ENCODE measurements at regions not wholly inside any gene's neighbourhood (a gene's known extent, or its start where the extent isn't known, plus 50 kb on each side); places are given as distances from the start of the nearest gene placed in this dataset.

DNA sequence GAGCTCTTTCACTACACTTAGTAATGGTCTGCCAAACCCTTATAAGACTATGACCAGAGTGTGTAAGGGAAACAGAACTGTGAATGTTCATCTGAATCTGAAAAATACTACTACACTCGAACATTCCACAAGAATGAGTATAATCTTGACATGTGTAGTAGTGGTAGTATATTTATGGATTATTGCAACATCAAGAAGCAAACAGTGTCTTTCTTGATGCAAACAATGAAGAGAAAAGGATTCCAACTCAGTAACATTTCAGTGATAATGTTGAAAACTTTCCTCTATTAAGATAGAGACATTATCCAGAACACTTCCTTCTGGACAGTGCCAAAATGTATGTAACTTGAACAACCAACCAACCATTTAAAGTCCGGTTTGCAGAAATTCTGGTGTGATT lies 394.7 kb upstream of the CPEB2 start:
- DNase-seq (ENCODE audit: low read depth in 2 of 2), result no peak

DNA sequence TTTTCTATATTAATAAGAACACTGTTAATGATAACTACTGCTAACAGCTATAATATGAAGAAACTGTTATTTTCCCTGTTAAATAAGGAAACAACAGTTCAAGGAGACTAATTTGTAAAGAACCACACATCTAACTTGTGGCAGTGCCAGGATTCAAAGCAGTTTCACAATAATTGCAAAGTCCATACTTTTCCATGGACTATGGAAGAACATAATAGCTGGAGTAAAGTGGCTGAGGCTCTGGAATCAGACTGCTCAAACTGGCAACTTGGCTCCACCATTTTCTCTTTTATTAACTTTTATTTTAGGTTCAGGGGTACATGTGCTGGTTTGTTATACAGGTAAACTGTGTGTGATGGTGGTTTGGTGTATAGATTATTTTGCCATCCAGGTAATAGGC lies 393.7 kb upstream of the CPEB2 start:
- DNase-seq (ENCODE audit: low read depth in 2 of 2), result no peak

- DNase-seq (ENCODE audit: low read depth in 2 of 2), result no peak
Measured at GRCh38 chr4:14614840-14615239, 387.4 kb upstream of the CPEB2 start.

DNA sequence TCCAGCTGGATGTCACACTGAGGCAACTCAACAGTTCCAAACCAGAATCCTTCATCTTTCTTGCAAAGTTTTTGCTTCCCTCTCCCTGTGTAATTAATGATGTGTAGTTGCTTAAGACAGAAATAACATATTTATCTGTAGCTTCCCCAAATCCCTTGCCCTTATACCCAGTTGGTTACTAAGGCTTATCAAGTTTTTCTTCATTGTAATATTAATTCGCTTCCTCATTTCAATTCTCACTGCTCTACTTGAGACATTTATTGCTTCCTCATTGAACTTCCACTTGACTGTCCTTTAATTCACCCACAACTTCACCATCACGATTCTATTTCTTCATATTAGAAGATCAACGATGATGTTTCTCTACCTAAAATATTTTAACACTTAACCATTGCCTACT lies 386.6 kb upstream of the CPEB2 start:
- no peak for DNase-seq (ENCODE audit: low read depth in 2 of 2)

GRCh38 chr4:14620567-14621141 lies 381.6 kb upstream of the CPEB2 start:
- DNase-seq (ENCODE audit: low read depth in 2 of 2), result no peak

GRCh38 chr4:14621731-14622463 lies 380.4 kb upstream of the CPEB2 start:
- DNase-seq (ENCODE audit: low read depth in 2 of 2), result no peak

GRCh38 chr4:14627038-14627437 lies 375.2 kb upstream of the CPEB2 start:
- DNase-seq (ENCODE audit: low read depth in 2 of 2), result no peak

DNA sequence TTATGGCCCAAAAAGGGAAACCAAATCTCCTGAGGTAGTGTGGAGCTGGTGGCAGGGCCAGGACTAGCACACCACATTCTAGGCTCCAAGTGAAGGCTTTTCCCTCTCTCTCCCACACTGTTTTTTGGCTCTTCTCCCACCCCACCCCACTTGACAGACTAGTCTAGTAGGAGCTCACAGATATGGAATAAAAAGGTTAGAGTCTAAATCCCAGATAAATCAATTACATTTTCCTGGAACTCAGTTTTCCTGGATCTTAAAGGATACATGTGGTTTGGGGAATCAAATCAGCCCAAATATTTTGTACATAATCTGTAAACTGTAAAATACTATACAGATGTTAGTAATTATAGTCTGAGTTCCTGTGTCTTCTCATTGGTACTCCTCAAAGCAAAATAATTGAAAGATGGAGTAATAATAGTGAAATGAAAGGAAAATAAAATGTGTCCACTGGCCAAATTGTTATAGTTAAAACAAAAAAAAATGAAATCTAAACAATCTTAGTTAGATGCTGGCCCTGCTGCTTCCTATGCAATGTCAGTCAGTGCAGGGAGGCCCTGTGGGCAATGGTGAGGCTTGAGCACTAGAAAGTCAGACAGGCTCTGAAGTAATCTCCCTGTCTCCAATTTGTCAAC lies 370.4 kb upstream of the CPEB2 start:
- no peak for DNase-seq (ENCODE audit: low read depth in 2 of 2)

GRCh38 chr4:14636563-14636962 lies 365.7 kb upstream of the CPEB2 start:
- no peak for DNase-seq (ENCODE audit: low read depth in 2 of 2)

DNA sequence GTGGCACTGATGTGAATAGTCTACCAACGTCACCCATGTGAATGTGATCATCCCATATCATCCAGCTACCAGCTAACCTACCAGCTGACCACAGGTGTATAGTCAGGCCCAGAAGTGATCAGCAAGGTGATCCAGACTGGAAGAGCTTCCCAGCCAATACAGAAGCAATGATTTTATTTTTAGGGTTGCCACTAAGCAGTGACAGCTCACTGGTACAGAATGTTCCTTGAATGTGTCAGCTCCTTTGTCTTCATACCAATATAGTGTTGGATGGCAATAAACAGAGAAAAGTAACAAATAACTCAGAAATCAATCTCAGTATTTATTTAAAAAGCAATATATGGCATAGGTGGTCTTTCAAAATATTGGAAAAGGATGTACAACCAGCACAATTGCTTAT lies 361.8 kb upstream of the CPEB2 start:
- no peak for DNase-seq (ENCODE audit: low read depth in 2 of 2)

- no peak for DNase-seq (ENCODE audit: low read depth in 2 of 2)
Measured at GRCh38 chr4:14641871-14642270, 360.4 kb upstream of the CPEB2 start.

DNA sequence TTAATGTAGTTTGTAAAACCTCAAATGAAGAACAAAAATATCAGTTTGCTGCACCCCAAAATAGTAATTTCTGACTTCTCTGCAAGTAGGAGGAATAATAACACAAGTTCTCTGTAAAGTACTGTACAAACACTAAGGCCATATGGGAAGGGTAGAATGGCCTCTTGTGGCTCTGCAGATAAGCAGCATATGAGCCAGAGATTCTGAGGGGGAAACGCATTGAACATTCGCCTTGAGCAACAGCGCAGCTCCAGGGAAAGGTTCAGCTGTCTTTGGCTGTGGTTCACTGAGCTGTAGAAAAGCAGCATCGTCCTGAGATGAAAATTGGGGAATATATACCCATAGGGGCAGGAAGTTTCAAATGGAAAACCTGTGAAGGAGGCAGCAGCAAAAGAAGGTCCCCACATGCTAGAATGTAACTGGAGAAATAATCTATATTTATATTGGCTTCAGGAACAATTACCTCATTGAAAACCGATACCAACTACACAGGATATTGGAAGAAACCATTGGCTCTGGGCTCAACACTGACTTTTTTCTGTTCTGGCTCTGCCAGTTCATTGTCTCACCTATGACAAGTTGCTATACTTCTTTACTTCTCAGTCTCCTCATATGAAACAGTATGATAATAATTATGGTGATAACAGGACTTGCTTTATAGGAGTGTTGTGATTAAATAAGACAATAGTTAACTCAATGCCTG lies 357.6 kb upstream of the CPEB2 start:
- DNase-seq (ENCODE audit: low read depth in 2 of 2), result no peak

DNA sequence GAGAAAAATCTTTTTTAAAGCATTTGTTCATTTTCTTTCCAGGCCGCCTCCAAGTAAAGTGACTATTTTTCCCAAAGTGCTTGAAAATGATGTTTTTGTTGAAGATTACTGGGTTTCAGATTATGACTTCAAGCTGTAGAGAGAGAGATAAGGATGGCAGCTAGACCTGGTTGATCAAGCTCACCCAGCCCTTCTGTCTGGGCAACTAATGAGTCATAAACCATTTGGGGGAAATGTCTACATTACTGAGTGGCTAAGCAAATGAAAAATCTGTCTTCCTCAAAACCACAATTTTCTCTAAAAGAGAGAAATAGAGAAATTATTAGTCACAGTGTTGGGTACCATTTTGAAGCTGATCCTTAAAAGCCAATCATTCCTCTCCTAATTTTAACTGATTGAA lies 355.4 kb upstream of the CPEB2 start:
- DNase-seq (ENCODE audit: low read depth in 2 of 2), result no peak

DNA sequence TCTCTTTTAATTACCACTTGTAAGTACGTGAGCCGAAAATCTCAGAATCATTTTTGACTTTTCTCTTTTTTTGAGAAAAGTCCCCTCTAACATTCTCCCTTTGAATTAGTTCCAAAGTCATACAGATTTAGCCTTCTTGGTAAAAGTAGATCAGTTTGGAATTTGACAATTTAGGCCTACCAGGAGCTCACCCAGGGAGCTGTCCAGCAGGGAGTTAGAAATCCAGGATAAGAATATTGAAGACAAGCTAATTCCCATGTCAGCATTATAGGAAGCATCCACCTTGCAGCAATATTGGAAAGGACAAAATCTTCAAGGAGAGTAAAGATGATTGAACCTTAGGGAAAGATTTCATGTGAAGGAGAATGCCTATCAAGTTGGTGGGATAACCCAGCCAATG lies 352.2 kb upstream of the CPEB2 start:
- peak in 1 of 2 donors; percentile 4 for DNase-seq (ENCODE audit: low read depth in 2 of 2)

DNA sequence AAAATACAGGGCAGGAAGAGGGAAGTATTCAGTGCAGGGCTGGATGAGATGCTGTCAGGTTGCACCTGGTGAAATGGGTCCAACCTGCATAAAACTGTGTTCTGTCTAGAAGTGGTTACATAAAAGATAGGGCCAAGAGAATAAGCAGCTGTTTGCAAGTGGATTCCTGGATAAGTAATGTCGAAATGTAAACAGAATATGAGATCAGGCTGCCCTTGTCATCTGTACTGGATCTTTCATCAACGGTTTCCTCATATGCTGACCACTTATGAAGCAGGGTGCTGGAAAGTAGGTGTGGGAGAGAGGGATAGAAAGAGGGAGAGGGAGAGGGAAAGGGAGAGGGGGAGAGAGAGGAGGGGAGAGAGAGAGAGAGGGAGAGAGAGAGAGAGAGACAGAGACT lies 349.8 kb upstream of the CPEB2 start:
- no peak for DNase-seq (ENCODE audit: low read depth in 2 of 2)

- no peak for DNase-seq (ENCODE audit: low read depth in 2 of 2)
Measured at GRCh38 chr4:14653338-14653737, 348.9 kb upstream of the CPEB2 start.

GRCh38 chr4:14659286-14659685 lies 343.0 kb upstream of the CPEB2 start:
- DNase-seq (ENCODE audit: low read depth in 2 of 2), result no peak

DNA sequence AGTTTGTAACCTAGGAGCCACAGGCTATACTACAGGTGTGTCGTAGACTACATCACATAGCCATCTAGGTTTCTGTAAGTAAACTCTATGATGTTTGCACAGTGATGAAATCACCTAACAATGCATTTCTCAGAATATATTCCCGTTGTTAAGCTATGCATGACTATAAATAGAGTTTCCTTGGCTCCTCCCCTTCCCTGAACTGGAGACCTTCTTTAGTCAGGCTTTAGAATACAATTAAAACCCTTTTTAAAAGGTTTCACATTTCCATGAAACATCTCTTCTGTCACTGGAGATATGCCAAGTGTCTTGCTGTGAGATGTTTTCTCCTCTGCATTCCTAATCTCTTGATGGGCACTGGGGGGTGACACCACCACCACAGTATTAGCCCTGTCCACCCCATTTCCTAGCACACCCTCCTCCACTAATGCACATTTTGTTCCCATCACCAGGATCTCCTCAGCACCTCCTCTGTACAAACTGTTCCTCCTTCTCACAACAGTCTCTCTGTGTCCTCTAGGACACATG lies 334.6 kb upstream of the CPEB2 start:
- no peak for DNase-seq (ENCODE audit: low read depth in 2 of 2)

DNA sequence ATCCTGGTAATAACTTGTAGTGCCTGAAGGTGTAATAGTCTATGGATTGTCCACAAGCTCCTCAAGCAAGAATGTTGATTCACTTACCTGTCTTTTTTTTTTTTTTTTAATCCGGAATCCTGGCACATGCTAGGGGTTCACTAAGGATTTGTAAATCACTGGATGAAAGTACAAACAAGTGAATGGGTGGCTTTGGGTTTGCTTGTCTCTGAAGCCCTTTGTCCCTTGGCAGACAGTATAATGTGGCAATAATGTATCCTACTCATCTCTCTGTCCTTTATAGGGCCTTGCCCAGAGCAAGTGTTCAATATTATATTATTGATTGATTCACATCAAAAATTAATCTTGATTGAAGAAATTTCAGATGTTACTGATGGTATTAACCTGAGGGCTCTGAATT lies 334.0 kb upstream of the CPEB2 start:
- DNase-seq (ENCODE audit: low read depth in 2 of 2), result no peak

DNA sequence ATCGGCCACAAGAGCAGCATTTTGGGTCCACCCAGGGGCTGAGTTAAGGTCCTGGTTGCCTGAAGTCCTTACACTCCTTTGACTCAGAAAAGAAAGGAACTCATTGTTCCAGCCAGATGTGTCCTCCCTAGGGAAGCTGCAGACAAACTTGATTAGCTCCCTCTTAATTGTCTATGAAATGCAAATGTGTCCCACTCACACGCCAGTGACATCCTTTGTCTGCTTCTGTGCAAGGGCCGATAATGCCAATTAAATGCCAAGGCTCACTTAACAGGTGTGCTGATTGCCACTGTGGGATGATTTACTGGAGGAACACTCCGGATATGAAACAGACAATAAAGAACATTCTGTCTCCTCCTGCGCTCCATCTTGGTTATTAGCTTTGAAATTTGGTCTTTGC lies 332.9 kb upstream of the CPEB2 start:
- DNase-seq (ENCODE audit: low read depth in 2 of 2), result no peak

- no peak for DNase-seq (ENCODE audit: low read depth in 2 of 2)
Measured at GRCh38 chr4:14671146-14671545, 331.1 kb upstream of the CPEB2 start.

DNA sequence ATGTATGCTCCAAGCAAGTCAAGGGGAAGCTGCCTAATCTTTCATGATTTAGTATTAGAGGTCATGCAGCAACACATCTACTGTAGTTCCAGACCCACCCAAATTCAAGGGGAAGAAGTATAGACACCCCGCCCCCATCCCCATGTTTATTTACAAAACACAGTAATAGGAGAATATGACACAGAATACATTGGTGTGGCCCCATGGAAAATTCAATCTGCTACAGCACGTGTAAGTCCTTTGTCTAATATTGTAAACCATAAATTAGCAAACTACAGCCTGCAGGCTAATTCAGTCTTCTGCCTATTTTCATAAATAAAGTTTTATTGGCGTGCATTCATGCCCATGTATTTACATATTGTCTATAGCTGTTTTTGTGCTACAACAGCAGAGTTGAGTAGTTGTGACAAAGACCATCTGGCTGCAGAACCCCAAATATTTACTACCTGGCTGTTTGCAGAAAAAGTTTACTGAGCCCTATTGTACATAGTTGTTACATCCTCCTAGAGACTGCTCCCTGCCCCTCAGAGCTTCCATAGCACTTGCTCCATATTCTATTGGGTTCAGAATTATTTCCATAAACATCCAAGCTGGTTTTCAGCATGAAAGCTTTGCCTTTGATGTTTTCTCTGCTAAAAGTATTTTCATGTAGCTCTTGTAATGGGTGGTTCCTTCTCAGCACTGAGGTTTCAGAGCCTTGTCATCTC lies 326.8 kb upstream of the CPEB2 start:
- no peak for DNase-seq (ENCODE audit: low read depth in 2 of 2)

All from lung microvascular endothelial cell (primary cell).